Spinal cord (tissue), 9 donors: ENCODE measurements at regions not wholly inside any gene's neighbourhood (a gene's known extent, or its start where the extent isn't known, plus 50 kb on each side); places are given as distances from the start of the nearest gene placed in this dataset.
"Not testable (repeated sequence)": the region's sequence is repeated elsewhere in the genome, so short reads cannot be mapped to it uniquely, and the experiment has no call there.

Source experiments
- DNase-seq, 6 donors: peaks; one replicate each; pipeline versions ENCODE4 v3.0.0 to v3.0.0-alpha.2; 2013 to 2015; ENCODE audit warnings: low spot score in 6 of 6, low read depth in 4 of 6
- H3K27ac ChIP-seq: one replicate; pipeline ENCODE4 v1.5.1; 2013; ENCODE audit warnings: low read depth, low read length, control low read depth
- H3K27me3 ChIP-seq: one replicate; pipeline ENCODE4 v1.6.1; 2013; ENCODE audit warnings: low read length; ENCODE audit not compliant: control insufficient read depth, insufficient read depth
- H3K36me3 ChIP-seq: one replicate; pipeline ENCODE4 v1.6.1; 2013; ENCODE audit warnings: low read length; ENCODE audit not compliant: control insufficient read depth, insufficient read depth
- H3K4me1 ChIP-seq: one replicate; pipeline ENCODE4 v1.6.1; 2013; ENCODE audit warnings: low read length; ENCODE audit not compliant: control insufficient read depth, insufficient read depth
- H3K4me3 ChIP-seq: one replicate; pipeline ENCODE4 v1.5.1; 2013; ENCODE audit warnings: low read depth, low read length, control low read depth
- H3K9me3 ChIP-seq: one replicate; pipeline ENCODE4 v1.6.1; 2013; ENCODE audit warnings: low read length; ENCODE audit not compliant: control insufficient read depth, insufficient read depth
- WGBS: methylation state at CpG from one replicate; pipeline ENCODE4 v1.1.5; 2013; ENCODE audit warnings: missing lambda C conversion rate; ENCODE audit not compliant: insufficient coverage; 5-methylcytosine and 5-hydroxymethylcytosine counted together
- donor health status: healthy.

DNA sequence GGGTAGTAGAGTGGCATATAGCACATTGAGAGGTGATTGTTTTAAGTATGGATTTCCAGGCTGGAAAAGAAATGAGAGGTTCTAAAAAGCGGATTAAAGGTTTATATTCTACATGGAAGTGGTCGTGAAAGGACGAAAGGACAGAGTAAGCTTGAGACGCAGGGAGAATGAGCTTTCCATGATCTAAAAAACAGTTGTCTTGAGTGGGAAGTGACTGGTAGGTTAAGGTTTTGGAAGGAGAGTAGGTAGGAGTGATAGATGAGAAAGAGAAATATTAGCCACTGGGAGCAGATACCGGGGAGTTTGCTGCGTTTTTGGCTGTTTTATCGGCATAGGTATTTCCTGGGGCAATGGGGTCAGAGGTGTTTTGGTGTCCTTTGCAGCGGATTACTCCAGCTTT, 750.6 kb upstream of the ADGRB3 start:
- Histone ChIP-seq H3K9me3 (peaks cover 1% of the 10 kb centered on the region), H3K27me3 (no peaks in the 10 kb centered on the region), H3K4me3 (no peak overlapping the region), H3K36me3 (no peaks in the 10 kb centered on the region), H3K27ac (no peak overlapping the region), H3K4me1 (no peaks in the 10 kb centered on the region)
- 95% methylated on average over 8 of the region's 8 CpGs for WGBS
- no peak for DNase-seq

DNA sequence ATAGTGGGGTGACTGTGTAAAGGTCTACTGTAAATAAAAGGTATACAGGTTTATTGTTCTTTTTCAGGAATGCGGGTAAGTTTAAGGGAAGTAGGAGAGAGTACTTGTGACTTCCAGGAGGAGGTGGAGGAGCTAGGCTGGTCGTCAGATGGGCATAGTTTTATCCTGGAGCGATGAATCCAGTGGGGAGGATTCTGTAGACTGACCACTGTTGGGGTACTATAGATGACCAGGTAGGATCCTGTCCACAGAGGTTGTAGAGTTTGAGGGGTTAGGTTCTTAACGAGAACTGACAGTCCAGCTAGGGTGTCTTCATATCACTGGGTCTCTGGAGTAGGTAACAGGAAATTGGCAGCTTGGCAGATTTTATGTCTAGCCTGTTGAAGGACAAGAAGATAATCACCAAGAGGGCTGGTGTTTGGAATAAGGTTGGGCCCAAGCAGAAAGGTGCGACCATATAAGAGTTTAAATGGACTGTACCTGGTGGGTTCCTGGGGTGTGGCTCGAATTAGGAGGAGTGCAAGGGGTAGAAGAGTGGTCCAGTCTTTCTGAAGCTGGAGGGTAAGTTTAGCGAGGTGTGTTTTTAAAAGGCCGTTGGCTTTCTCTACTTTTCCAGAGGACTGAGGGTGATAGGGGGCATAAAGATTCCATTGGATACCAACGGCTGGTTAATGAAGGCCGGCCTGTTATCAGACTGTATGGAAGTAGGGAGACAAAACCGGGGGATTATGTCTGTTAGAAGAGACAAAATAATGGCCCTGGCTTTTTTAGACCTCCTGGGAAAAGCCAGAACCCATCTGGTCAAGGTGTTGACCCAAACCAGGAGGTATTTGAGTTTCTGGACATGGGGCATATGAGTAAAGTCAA, 751.3 kb upstream of the ADGRB3 start:
- H3K36me3 ChIP-seq, result no peaks in the 10 kb centered on the region
- no peaks in the 10 kb centered on the region for H3K4me1 ChIP-seq
- WGBS, result 96% methylated on average over 11 of the region's 11 CpGs
- no peak for DNase-seq
- H3K4me3 ChIP-seq, result no peak overlapping the region
- no peak overlapping the region for H3K27ac ChIP-seq
- H3K9me3 ChIP-seq, result peaks cover 1% of the 10 kb centered on the region
- H3K27me3 ChIP-seq, result no peaks in the 10 kb centered on the region

GRCh38 chr6:67882436-67883311, 752.4 kb upstream of the ADGRB3 start:
- DNase-seq, result no peak
- no peaks in the 10 kb centered on the region for H3K36me3 ChIP-seq
- no peaks in the 10 kb centered on the region for H3K27me3 ChIP-seq
- no peak overlapping the region for H3K4me3 ChIP-seq
- no peaks in the 10 kb centered on the region for H3K4me1 ChIP-seq
- H3K27ac ChIP-seq, result no peak overlapping the region
- 90% methylated on average over 5 of the region's 5 CpGs for WGBS
- peaks cover 1% of the 10 kb centered on the region for H3K9me3 ChIP-seq

DNA sequence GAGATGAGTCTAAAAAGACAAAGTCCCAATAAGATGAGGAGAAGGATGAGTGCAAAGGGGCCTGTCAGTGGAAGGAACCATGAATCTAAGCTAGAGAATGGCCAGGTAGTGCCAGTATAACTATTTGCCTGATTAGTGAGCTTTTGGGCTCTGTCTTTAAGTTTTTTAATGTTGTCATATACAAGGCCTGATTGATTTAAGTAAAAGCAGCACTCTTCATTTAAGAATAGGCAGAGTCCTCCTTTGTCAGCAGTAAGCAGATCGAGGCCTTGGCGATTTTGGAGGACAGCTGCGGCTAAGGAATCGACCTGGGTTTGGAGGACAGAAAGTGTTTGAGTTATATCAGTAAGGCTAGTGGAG, 753.4 kb upstream of the ADGRB3 start:
- H3K4me1 ChIP-seq, result no peaks in the 10 kb centered on the region
- DNase-seq, result no peak
- H3K27me3 ChIP-seq, result no peaks in the 10 kb centered on the region
- 93% methylated on average over 4 of the region's 4 CpGs for WGBS
- H3K36me3 ChIP-seq, result no peaks in the 10 kb centered on the region
- H3K27ac ChIP-seq, result no peak overlapping the region
- peaks cover 1% of the 10 kb centered on the region for H3K9me3 ChIP-seq
- H3K4me3 ChIP-seq, result no peak overlapping the region

DNA sequence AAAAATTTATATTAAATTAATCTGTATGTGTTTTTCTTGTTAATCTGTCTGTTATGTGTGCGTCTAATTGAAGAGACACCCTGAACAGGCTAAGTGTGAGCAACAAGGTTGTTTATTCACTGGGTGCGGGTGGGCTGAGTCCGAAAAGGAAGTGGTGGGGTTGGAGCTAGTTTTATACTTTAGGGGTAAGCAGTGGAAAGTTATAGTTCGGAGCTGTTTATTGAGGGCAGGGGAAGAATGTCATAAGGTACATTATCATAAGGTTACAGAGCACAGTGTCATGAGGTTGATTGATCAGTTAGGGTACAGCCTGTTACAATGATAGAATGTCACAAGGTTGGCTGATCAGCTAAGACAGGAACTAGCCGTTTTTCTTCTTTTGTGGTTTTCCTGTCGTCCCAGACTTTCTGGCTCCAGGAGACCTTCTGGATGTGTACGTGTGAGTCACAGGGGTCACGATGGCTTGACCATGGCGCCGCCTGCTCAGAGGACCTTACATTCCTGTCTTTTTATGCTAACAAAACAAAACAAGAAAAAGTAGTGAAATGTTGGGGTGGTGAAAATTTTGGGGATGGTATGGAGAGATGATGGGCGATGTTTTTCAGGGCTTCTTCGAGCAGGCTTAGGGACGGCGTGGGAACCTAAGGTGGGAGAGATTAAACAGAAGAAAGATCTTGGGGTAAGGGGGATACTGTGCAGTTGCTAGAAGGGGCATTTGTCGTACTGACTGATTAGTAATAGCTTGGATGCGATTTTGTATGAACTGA, 754.0 kb upstream of the ADGRB3 start:
- WGBS, result 93% methylated on average over 12 of the region's 16 CpGs
- Histone ChIP-seq H3K9me3 (peaks cover 1% of the 10 kb centered on the region), H3K36me3 (no peaks in the 10 kb centered on the region), H3K4me1 (no peaks in the 10 kb centered on the region), H3K27me3 (no peaks in the 10 kb centered on the region), H3K4me3 (no peak overlapping the region), H3K27ac (no peak overlapping the region)
- no peak for DNase-seq

DNA sequence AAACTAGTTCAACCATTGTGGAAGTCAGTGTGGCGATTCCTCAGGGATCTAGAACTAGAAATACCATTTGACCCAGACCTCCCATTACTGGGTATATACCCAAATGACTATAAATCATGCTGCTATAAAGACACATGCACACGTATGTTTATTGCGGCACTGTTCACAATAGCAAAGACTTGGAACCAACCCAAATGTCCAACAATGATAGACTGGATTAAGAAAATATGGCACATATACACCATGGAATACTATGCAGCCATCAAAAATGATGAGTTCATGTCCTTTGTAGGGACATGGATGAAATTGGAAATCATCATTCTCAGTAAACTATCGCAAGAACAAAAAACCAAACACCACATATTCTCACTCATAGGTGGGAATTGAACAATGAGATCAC, 754.7 kb upstream of the ADGRB3 start:
- WGBS, result no CpG with 5 or more reads among the region's 4 CpGs

GRCh38 chr6:67879928-67880327, 755.2 kb upstream of the ADGRB3 start:
- not testable (repeated sequence) for H3K36me3 ChIP-seq, DNase-seq, H3K27me3 ChIP-seq, H3K4me3 ChIP-seq, H3K4me1 ChIP-seq, H3K27ac ChIP-seq, H3K9me3 ChIP-seq
- no CpG with 5 or more reads among the region's 1 CpG for WGBS

More for the DNA sequence above, 754.7 kb upstream of the ADGRB3 start:
- H3K27ac ChIP-seq, H3K4me3 ChIP-seq, H3K9me3 ChIP-seq, H3K27me3 ChIP-seq, H3K4me1 ChIP-seq, DNase-seq, H3K36me3 ChIP-seq: not testable (repeated sequence)

DNA sequence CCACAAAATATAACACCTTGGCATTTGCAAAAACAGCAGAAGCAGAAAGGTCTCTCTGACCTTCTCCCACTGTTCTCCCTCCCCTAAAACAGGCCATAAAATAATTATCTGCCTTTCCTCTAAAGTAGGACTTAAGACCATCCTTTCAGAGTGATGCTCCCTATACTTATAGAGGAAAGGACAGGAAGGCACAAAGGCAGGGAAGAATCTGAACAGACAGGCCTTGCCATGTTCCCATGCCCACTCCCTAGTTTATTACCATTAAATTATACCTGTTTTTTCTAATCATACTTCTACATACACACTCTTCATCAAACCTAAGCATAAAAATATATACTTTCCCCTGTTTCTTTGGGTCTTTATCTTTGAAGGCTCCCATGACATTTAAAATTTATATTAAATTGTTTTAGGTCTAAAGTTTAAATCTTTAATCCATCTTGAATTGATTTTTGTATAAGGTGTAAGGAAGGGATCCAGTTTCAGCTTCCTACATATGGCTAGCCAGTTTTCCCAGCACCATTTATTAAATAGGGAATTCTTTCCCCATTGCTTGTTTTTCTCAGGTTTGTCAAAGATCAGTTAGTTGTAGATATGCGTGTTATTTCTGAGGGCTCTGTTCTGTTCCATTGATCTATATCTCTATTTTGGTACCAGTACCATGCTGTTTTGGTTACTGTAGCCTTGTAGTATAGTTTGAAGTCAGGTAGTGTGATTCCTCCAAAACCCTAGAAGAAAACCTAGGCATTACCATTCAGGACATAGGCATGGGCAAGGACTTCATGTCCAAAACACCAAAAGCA, 755.8 kb upstream of the ADGRB3 start:
- no CpG with 5 or more reads among the region's 1 CpG for WGBS
- not testable (repeated sequence) for H3K4me1 ChIP-seq, H3K9me3 ChIP-seq

DNA sequence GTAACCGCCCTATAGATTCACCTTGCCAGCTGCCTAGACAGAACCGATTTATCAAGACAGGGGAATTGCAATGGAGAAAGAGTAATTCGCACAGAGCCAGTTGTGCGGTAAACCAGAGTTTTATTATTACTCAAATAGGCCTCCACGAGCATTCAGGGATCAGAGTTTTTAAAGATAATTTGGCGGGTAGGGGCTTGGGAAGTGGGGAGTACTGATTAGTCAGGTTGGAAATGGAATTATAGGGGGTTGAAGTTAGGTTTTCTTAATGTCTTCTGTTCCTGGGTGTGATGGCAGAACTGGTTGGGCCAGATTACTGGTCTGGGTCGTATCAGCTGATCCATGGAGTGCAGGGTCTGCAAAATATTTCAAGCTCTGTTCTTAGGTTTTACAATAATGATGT, 756.9 kb upstream of the ADGRB3 start:
- H3K4me1 ChIP-seq, H3K27me3 ChIP-seq, H3K27ac ChIP-seq, H3K4me3 ChIP-seq, H3K9me3 ChIP-seq, DNase-seq, H3K36me3 ChIP-seq: not testable (repeated sequence)
- WGBS, result 96% methylated on average over 5 of the region's 7 CpGs

More for the DNA sequence above, 755.8 kb upstream of the ADGRB3 start:
- H3K27ac ChIP-seq, H3K27me3 ChIP-seq, DNase-seq, H3K4me3 ChIP-seq, H3K36me3 ChIP-seq: not testable (repeated sequence)
